IMR-90 (cell line): ENCODE measurements at regions not wholly inside any gene's neighbourhood (a gene's known extent, or its start where the extent isn't known, plus 50 kb on each side); places are given as distances from the start of the nearest gene placed in this dataset.

Experiments used
- ATAC-seq: fragments of 200-7000 bp; cut with Tn5 transposase; 2 replicates; pipeline ENCODE4 v1.9.1; 2020; ENCODE audit warnings: low read depth, mild to moderate bottlenecking, moderate library complexity
- BruUV-seq: library from RNA; stranded (reverse); fragments of 400-500 nt; replicated peaks from 2 replicates; lab custom pipeline; 2021; lab: Mats Ljungman, UMichigan
- CTCF ChIA-PET: fragments of 300-600 bp; formaldehyde crosslinking; extraction: SDS; loops from one replicate; lab custom pipeline; 2021; ENCODE audit warnings: antibody characterized with exemption; lab: Yijun Ruan, JAX
- POLR2A ChIA-PET: fragments of 300-600 bp; sonication (Branson Sonifier 250); formaldehyde crosslinking; loops from one replicate; lab custom pipeline; 2022; ENCODE audit warnings: antibody characterized with exemption; ENCODE audit not compliant: unreplicated experiment; lab: Charles Lee
- DNase-seq: peaks from one replicate; pipeline ENCODE4 v3.0.0; 2013
- H2AFZ ChIP-seq: replicated peaks from 2 replicates; pipeline ENCODE3; 2013; ENCODE audit warnings: low read length, mild to moderate bottlenecking; ENCODE audit not compliant: poor library complexity
- H2AK5ac ChIP-seq: 2 replicates; pipeline ENCODE4 v1.6.1; 2013; ENCODE audit warnings: low read depth, low read length, inconsistent platforms
- H2AK9ac ChIP-seq: replicated peaks from 2 replicates; pipeline ENCODE3; 2013; ENCODE audit warnings: mild to moderate bottlenecking, low read depth, low read length, moderate library complexity; ENCODE audit not compliant: poor library complexity
- H2BK120ac ChIP-seq: 2 replicates; pipeline ENCODE4 v1.6.1; 2013; ENCODE audit warnings: low read depth, low read length, inconsistent platforms
- H2BK15ac ChIP-seq: 3 replicates; pipeline ENCODE4 v1.6.1; 2013; ENCODE audit warnings: low read depth, low read length, inconsistent platforms
- H2BK20ac ChIP-seq: 2 replicates; pipeline ENCODE4 v1.6.1; 2013; ENCODE audit warnings: low read depth, mild to moderate bottlenecking, inconsistent platforms, low read length, moderate library complexity
- H2BK5ac ChIP-seq: 2 replicates; pipeline ENCODE4 v1.6.1; 2013; ENCODE audit warnings: mild to moderate bottlenecking, low read depth, low read length, inconsistent platforms; ENCODE audit not compliant: poor library complexity, severe bottlenecking
- H3K14ac ChIP-seq: replicated peaks from 2 replicates; pipeline ENCODE4 v1.6.1; 2013; ENCODE audit warnings: low read depth, low read length, inconsistent platforms
- H3K18ac ChIP-seq: 2 replicates; pipeline ENCODE4 v1.6.1; 2013; ENCODE audit warnings: low read depth, low read length, control low read depth
- H3K23ac ChIP-seq: 2 replicates; pipeline ENCODE4 v1.6.1; 2013; ENCODE audit warnings: low read depth, low read length, inconsistent platforms
- H3K27ac ChIP-seq: 2 replicates; pipeline ENCODE4 v1.5.1; 2013; ENCODE audit warnings: mild to moderate bottlenecking, control low read depth, low read length; ENCODE audit not compliant: insufficient read depth
- H3K27me3 ChIP-seq: 2 replicates; pipeline ENCODE4 v1.6.1; 2013; ENCODE audit warnings: low read length; ENCODE audit not compliant: control insufficient read depth, insufficient read depth
- H3K36me3 ChIP-seq: 2 replicates; pipeline ENCODE4 v1.6.1; 2013; ENCODE audit warnings: low read length, mixed read lengths; ENCODE audit not compliant: control insufficient read depth, insufficient read depth
- H3K4ac ChIP-seq: 2 replicates; pipeline ENCODE4 v1.6.1; 2013; ENCODE audit warnings: low read depth, low read length, inconsistent platforms
- H3K4me1 ChIP-seq: 2 replicates; pipeline ENCODE4 v1.6.1; 2013; ENCODE audit warnings: low read length, mixed read lengths; ENCODE audit not compliant: control insufficient read depth, insufficient read depth
- H3K4me2 ChIP-seq: 2 replicates; pipeline ENCODE4 v1.6.1; 2013; ENCODE audit warnings: low read depth, mild to moderate bottlenecking, control low read depth, low read length, moderate library complexity
- H3K4me3 ChIP-seq: 2 replicates; pipeline ENCODE4 v1.5.1; 2013; ENCODE audit warnings: low read depth, mild to moderate bottlenecking, control low read depth, low read length, moderate library complexity; ENCODE audit not compliant: insufficient read depth
- H3K56ac ChIP-seq: 2 replicates; pipeline ENCODE4 v1.6.1; 2013; ENCODE audit warnings: low read length, inconsistent platforms; ENCODE audit not compliant: insufficient read depth; ENCODE audit errors: extremely low read depth
- H3K79me1 ChIP-seq, 2 experiments: 2 replicates each; pipeline ENCODE4 v1.6.1; 2013; ENCODE audit warnings: low read length in 2 of 2, inconsistent platforms in 1 of 2, low read depth in 1 of 2
- H3K9ac ChIP-seq: 2 replicates; pipeline ENCODE4 v1.6.1; 2013; ENCODE audit warnings: low read depth, low read length, control low read depth
- H3K9me1 ChIP-seq: 2 replicates; pipeline ENCODE4 v1.6.1; 2013; ENCODE audit warnings: low read length, inconsistent platforms; ENCODE audit not compliant: insufficient read depth
- H3K9me3 ChIP-seq: 2 replicates; pipeline ENCODE4 v1.6.1; 2013; ENCODE audit warnings: low read length; ENCODE audit not compliant: control insufficient read depth, insufficient read depth
- H4K20me1 ChIP-seq: 2 replicates; pipeline ENCODE4 v1.6.1; 2013; ENCODE audit warnings: low read length, inconsistent platforms; ENCODE audit not compliant: insufficient read depth
- H4K5ac ChIP-seq: 2 replicates; pipeline ENCODE4 v1.6.1; 2013; ENCODE audit warnings: mild to moderate bottlenecking, low read depth, low read length, control low read depth
- H4K8ac ChIP-seq, 2 experiments: 2 replicates each; pipeline ENCODE4 v1.6.1; 2013; ENCODE audit warnings: low read depth in 2 of 2, low read length in 2 of 2, control low read depth in 1 of 2, inconsistent platforms in 1 of 2
- H4K91ac ChIP-seq: 2 replicates; pipeline ENCODE4 v1.6.1; 2013; ENCODE audit warnings: low read depth, low read length, inconsistent platforms; ENCODE audit not compliant: insufficient read depth
- CEBPB ChIP-seq: IDR thresholded peaks from 2 replicates; pipeline ENCODE4 v1.6.1; 2012; ENCODE audit warnings: low read depth, low read length, improper control_type of control experiment
- CHD1 ChIP-seq: IDR thresholded peaks from 2 replicates; pipeline ENCODE4 v1.6.1; 2012; ENCODE audit warnings: low read depth, low read length, improper control_type of control experiment
- FOS ChIP-seq: fragments of 150-350 bp; IDR thresholded peaks from 2 replicates; pipeline ENCODE4 v1.6.1; 2016; ENCODE audit warnings: low read depth, low read length
- RFX5 ChIP-seq: IDR thresholded peaks from 2 replicates; pipeline ENCODE4 v1.8.0; 2012; ENCODE audit warnings: low read depth, mild to moderate bottlenecking, low read length, moderate library complexity
- SMC3 ChIP-seq: fragments of 150-350 bp; IDR thresholded peaks from 2 replicates; pipeline ENCODE4 v1.6.1; 2016; ENCODE audit warnings: low read depth, mild to moderate bottlenecking, antibody characterized with exemption, low read length, moderate library complexity
- WGBS, 2 experiments: methylation state at CpG; one replicate each; pipeline versions ENCODE4 v1.1.5 to v1.1.7; 2013; ENCODE audit warnings: missing lambda C conversion rate in 2 of 2; ENCODE audit not compliant: insufficient read length in 1 of 2; ENCODE audit errors: extremely low coverage in 2 of 2; 5-methylcytosine and 5-hydroxymethylcytosine counted together
- dilution Hi-C: fragments of 300-500 bp; cut with HindIII; formaldehyde crosslinking; loops from one replicate; pipeline ENCODE4 v1.14.3; 2018; ENCODE audit warnings: low sequenced_read_pairs; ENCODE audit not compliant: unreplicated experiment
- in situ Hi-C: fragments of 300-500 bp; cut with MboI; formaldehyde crosslinking; loops from 3 replicates; pipeline ENCODE4 v1.14.3; 2019; ENCODE audit warnings: low sequenced_read_pairs, inconsistent platforms, mixed read lengths
- intact Hi-C: fragments of 100-400 bp; cut with micrococcal nuclease; formaldehyde crosslinking; loops from 2 replicates; pipeline ENCODE4 v1.10.0; 2022
- TF ChIP-seq, protein P1 (sequence below): conservative IDR thresholded peaks from 2 replicates; pipeline ENCODE4 v1.5.1; 2012; ENCODE audit warnings: mild to moderate bottlenecking, low read depth, low read length, improper control_type of control experiment
- TF ChIP-seq, protein P2 (sequence below): fragments of 150-350 bp; IDR thresholded peaks from 2 replicates; pipeline ENCODE4 v1.6.1; 2016; ENCODE audit warnings: low read depth, mild to moderate bottlenecking, low read length, moderate library complexity, borderline replicate concordance

- Histone ChIP-seq H3K14ac (no peak overlapping the region), H2BK20ac (no peak overlapping the region), H3K4me1 (no peaks in the 10 kb centered on the region), H4K8ac (no peak overlapping the region), H4K91ac (no peak overlapping the region), H3K4me3 (no peak overlapping the region), H4K20me1 (no peaks in the 10 kb centered on the region), H3K9me1 (no peaks in the 10 kb centered on the region), H3K79me1 (no peaks in the 10 kb centered on the region), H3K56ac (no peak overlapping the region), H2AFZ (no peak overlapping the region), H3K27me3 (no peaks in the 10 kb centered on the region), H2BK120ac (no peak overlapping the region), H3K4ac (no peak overlapping the region), H3K27ac (no peak overlapping the region), H3K4me2 (no peak overlapping the region), H3K18ac (no peak overlapping the region), H3K9me3 (0 out of 2 replicates have a peak, but pooled peaks cover 2% of the 10 kb centered on the region), H2BK5ac (no peak overlapping the region), H2AK9ac (no peak overlapping the region), H2AK5ac (no peak overlapping the region), H3K9ac (no peak overlapping the region), H2BK15ac (no peak overlapping the region), H3K36me3 (no peaks in the 10 kb centered on the region), H3K23ac (no peak overlapping the region), H4K5ac (no peak overlapping the region)
- TF ChIP-seq FOS (no peak), CEBPB (no peak), CHD1 (no peak), RFX5 (no peak), SMC3 (no peak)
- TF ChIP-seq, protein P1, sequence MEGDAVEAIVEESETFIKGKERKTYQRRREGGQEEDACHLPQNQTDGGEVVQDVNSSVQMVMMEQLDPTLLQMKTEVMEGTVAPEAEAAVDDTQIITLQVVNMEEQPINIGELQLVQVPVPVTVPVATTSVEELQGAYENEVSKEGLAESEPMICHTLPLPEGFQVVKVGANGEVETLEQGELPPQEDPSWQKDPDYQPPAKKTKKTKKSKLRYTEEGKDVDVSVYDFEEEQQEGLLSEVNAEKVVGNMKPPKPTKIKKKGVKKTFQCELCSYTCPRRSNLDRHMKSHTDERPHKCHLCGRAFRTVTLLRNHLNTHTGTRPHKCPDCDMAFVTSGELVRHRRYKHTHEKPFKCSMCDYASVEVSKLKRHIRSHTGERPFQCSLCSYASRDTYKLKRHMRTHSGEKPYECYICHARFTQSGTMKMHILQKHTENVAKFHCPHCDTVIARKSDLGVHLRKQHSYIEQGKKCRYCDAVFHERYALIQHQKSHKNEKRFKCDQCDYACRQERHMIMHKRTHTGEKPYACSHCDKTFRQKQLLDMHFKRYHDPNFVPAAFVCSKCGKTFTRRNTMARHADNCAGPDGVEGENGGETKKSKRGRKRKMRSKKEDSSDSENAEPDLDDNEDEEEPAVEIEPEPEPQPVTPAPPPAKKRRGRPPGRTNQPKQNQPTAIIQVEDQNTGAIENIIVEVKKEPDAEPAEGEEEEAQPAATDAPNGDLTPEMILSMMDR, result no peak
- TF ChIP-seq, protein P2, sequence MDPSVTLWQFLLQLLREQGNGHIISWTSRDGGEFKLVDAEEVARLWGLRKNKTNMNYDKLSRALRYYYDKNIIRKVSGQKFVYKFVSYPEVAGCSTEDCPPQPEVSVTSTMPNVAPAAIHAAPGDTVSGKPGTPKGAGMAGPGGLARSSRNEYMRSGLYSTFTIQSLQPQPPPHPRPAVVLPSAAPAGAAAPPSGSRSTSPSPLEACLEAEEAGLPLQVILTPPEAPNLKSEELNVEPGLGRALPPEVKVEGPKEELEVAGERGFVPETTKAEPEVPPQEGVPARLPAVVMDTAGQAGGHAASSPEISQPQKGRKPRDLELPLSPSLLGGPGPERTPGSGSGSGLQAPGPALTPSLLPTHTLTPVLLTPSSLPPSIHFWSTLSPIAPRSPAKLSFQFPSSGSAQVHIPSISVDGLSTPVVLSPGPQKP, result no peak
- in situ Hi-C loops, result no loop called here
- WGBS, 2 experiments, result no CpG with 5 or more reads among the region's 2 CpGs
- intact Hi-C loops, result no loop called here
- no TSS peak for BruUV-seq
- ChIA-PET CTCF (no interaction called here), POLR2A (no interaction called here)
- dilution Hi-C loops, result no loop called here
- DNase-seq (no peak), ATAC-seq (no peak)
Measured at GRCh38 chr13:54347531-54347930, 1318.9 kb downstream of the OLFM4 start.
